Testis (tissue), 2 donors: ENCODE measurements at regions not wholly inside any gene's neighbourhood (a gene's known extent, or its start where the extent isn't known, plus 50 kb on each side); places are given as distances from the start of the nearest gene placed in this dataset.

Experiments used
- CTCF ChIP-seq, 3 experiments: fragments of 450-650 bp in 2 of 3; fragments of 200-600 bp in 1 of 3; sonication (generic) in 1 of 3; IDR thresholded peaks; one replicate each; pipeline ENCODE4 v1.5.1; 2016 to 2019; ENCODE audit warnings: antibody characterized with exemption in 3 of 3, mild to moderate bottlenecking in 2 of 3, moderate library complexity in 1 of 3
- POLR2A ChIP-seq: fragments of 450-650 bp; IDR thresholded peaks from one replicate; pipeline ENCODE4 v1.6.1; 2017; ENCODE audit warnings: antibody characterized with exemption, mild to moderate bottlenecking, moderate library complexity

- TF ChIP-seq CTCF (IDR thresholded peaks at IDR 0.05) (no peak), POLR2A (no peak)
Observed at GRCh38 chr9:12973710-12974109, 198.9 kb downstream of the LURAP1L start.
